Activated CD4-positive, alpha-beta T cell treated with anti-CD3 and anti-CD28 coated beads for 1 hour (primary cell): ENCODE measurements at regions not wholly inside any gene's neighbourhood (a gene's known extent, or its start where the extent isn't known, plus 50 kb on each side); places are given as distances from the start of the nearest gene placed in this dataset.

Source experiments
- DNase-seq: peaks from one replicate; pipeline ENCODE4 v3.0.0-alpha.2; 2020

DNA sequence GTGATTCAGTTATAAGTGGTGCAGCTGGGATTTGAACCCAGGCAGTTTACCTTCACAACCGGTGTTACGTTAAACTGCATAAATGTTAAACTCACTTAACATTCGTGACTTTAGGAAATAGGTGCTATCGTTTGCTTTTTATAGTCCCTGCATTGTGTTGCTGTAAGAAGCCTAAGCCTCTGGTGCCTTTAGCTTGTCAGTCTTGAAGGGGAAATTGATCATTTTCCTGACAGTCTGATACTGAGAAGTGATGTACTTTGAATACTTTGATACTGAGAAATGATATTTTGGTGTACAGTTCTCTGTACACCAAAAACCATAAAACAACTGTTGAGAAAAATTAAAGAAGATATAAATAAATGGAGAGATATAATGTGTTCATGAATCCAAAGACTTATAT, 52.5 kb upstream of the NEDD9 start:
- DNase-seq: no peak

DNA sequence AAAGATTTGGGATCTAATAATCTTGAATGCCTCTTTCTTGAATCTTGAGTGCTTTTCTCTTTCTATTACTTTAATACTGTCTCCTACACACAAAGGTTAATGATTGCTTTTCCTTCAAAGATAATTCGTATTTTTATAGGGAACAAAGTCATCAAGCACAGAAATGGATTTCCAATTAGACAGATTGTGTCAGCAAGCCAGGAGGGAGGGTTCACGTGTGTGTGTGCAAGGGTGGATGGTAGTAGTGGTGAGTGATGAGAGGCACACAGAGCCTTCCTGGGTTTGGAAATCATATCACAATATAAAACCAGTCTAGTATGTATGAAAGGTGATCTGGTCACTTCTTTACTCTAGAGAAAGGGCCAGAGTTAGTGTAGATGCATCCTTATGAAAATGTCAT, 51.2 kb upstream of the NEDD9 start:
- DNase-seq: no peak

DNA sequence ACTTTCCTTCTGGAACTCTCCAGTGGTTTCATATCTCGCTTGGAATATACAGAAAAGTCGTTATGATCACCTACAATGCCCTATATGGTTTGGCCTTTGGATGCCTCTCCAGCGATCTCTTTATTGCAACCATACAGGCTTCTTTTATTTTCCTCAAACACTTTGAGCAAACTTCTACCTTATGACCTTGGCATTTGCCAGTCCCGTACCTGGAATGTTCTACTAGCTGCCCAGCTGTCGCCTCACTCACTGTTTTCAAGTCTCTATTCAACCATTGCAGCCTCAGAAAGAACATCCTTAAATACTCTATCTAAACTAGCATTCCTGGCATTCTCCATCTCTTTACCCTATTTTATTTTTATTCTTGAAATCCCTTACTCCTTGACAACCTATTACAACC, 50.4 kb upstream of the NEDD9 start:
- DNase-seq: no peak
